K562 (cell line): ENCODE measurements at regions not wholly inside any gene's neighbourhood (a gene's known extent, or its start where the extent isn't known, plus 50 kb on each side); places are given as distances from the start of the nearest gene placed in this dataset.

ENCODE experiments used
- ATAC-seq: fragments of 200-7000 bp; cut with Tn5 transposase; 3 replicates; pipeline ENCODE4 v1.9.1; 2020; ENCODE audit warnings: moderate library complexity
- BruUV-seq: library from RNA; stranded (reverse); fragments of 400-500 nt; replicated peaks from 2 replicates; lab custom pipeline; 2021; lab: Mats Ljungman, UMichigan
- CTCF ChIA-PET: fragments of 300-600 bp; formaldehyde crosslinking; extraction: SDS; loops from one replicate; lab custom pipeline; 2021; ENCODE audit warnings: low intra/inter-chr PET ratio; lab: Yijun Ruan, JAX
- POLR2A ChIA-PET: fragments of 300-600, 350-650 bp; sonication (Branson Sonifier 250); formaldehyde crosslinking; extraction: SDS; loops from one replicate; lab custom pipeline; 2021; ENCODE audit warnings: antibody characterized with exemption, inconsistent platforms; lab: Yijun Ruan, JAX
- DNase-seq, 4 experiments: peaks; one replicate each; pipeline versions ENCODE4 v3.0.0 to v3.0.0-alpha.2; 2011 to 2018; ENCODE audit warnings: low spot score in 3 of 4, mixed read lengths in 3 of 4; ENCODE audit errors: extremely low read depth in 1 of 4
- FAIRE-seq: peaks from 2 replicates; lab custom pipeline; 2011; peaks lifted over from hg19 to GRCh38; lab: Jason Lieb, UNC
- H2AFZ ChIP-seq: 2 replicates; pipeline ENCODE4 v1.6.0; 2011; ENCODE audit warnings: low read depth, low read length, control low read depth, inconsistent platforms
- H3K27ac ChIP-seq: fragments of 200-600 bp; 3 replicates; pipeline ENCODE4 v1.8.0; 2011; ENCODE audit warnings: low read depth, mild to moderate bottlenecking, control low read depth, inconsistent platforms, low read length, moderate library complexity, mixed read lengths; ENCODE audit errors: extremely low read depth
- H3K27me3 ChIP-seq, 2 experiments: fragments of 300-600 bp in 1 of 2; 2 replicates in 1 of 2; 3 replicates in 1 of 2; pipeline versions ENCODE4 v1.6.0 to v1.8.0; 2011; ENCODE audit warnings: inconsistent platforms in 2 of 2, low read length in 2 of 2, mild to moderate bottlenecking in 1 of 2, mixed read lengths in 1 of 2, moderate library complexity in 1 of 2; ENCODE audit not compliant: control insufficient read depth in 2 of 2, insufficient read depth in 2 of 2
- H3K36me3 ChIP-seq: fragments of 300-600 bp; 3 replicates; pipeline ENCODE4 v1.8.0; 2011; ENCODE audit warnings: mild to moderate bottlenecking, low read length, inconsistent platforms; ENCODE audit not compliant: control insufficient read depth, insufficient read depth
- H3K4me1 ChIP-seq, 2 experiments: fragments of 200-600 bp in 1 of 2; replicated peaks in 1 of 2; 2 replicates in 1 of 2; 3 replicates in 1 of 2; pipeline versions ENCODE4 v1.5.1 to v1.8.0; 2011; ENCODE audit warnings: inconsistent platforms in 2 of 2, low read length in 2 of 2, mild to moderate bottlenecking in 1 of 2, mixed read lengths in 1 of 2, moderate library complexity in 1 of 2; ENCODE audit not compliant: control insufficient read depth in 2 of 2, insufficient read depth in 2 of 2
- H3K4me2 ChIP-seq: 2 replicates; pipeline ENCODE4 v1.6.1; 2011; ENCODE audit warnings: low read length, control low read depth, inconsistent platforms, mixed read lengths; ENCODE audit not compliant: insufficient read depth
- H3K4me3 ChIP-seq: fragments of 200-600 bp; sonication (generic), shearing (Covaris generic); 2 replicates; pipeline ENCODE4 v1.5.1; 2016; ENCODE audit warnings: control low read depth, inconsistent platforms
- H3K79me2 ChIP-seq: fragments of 200-600 bp; 3 replicates; pipeline ENCODE4 v1.8.0; 2011; ENCODE audit warnings: low read length, inconsistent platforms; ENCODE audit not compliant: control insufficient read depth, insufficient read depth
- H3K9ac ChIP-seq, 2 experiments: 2 replicates each; pipeline versions ENCODE4 v1.6.0 to v1.6.1; 2011; ENCODE audit warnings: low read depth in 2 of 2, low read length in 2 of 2, control low read depth in 1 of 2, inconsistent platforms in 1 of 2, mild to moderate bottlenecking in 1 of 2, mixed read lengths in 1 of 2; ENCODE audit not compliant: insufficient read depth in 1 of 2
- H3K9me1 ChIP-seq: one replicate; pipeline ENCODE4 v1.6.0; 2011; ENCODE audit warnings: inconsistent platforms, mild to moderate bottlenecking, low read length, moderate library complexity; ENCODE audit not compliant: control insufficient read depth, insufficient read depth
- H3K9me3 ChIP-seq: replicated peaks from 2 replicates; pipeline ENCODE4 v1.5.1; 2011; ENCODE audit warnings: low read depth, low read length, inconsistent platforms; ENCODE audit not compliant: control insufficient read depth, insufficient read depth
- H4K20me1 ChIP-seq: replicated peaks from 2 replicates; pipeline ENCODE4 v1.6.1; 2011; ENCODE audit warnings: low read length, inconsistent platforms, mixed read lengths; ENCODE audit not compliant: control insufficient read depth, insufficient read depth
- BCL6 ChIP-seq: fragments of 250-450 bp; sonication (Bioruptor Pico); IDR thresholded peaks from 2 replicates; pipeline ENCODE4 v1.4.0; 2020
- C11orf30 ChIP-seq: fragments of 450-650 bp; IDR thresholded peaks from 2 replicates; pipeline ENCODE4 v1.6.1; 2016; ENCODE audit warnings: low read depth, mild to moderate bottlenecking
- CAMTA2 ChIP-seq: fragments of 250-450 bp; sonication (Bioruptor Pico); conservative IDR thresholded peaks from 2 replicates; pipeline ENCODE4 v1.5.1; 2022
- CEBPG ChIP-seq, 3 experiments: fragments of 200-800 bp in 1 of 3; sonication (Bioruptor generic) in 1 of 3; sonication (generic) in 1 of 3; formaldehyde crosslinking in 1 of 3; IDR thresholded peaks in 2 of 3; conservative IDR thresholded peaks in 1 of 3; 2 replicates each; pipeline versions ENCODE4 v1.6.1 to v1.8.0; 2016 to 2022; ENCODE audit warnings: missing compliant biosample characterization in 2 of 3, missing genetic modification characterization in 2 of 3, mild to moderate bottlenecking in 1 of 3, missing genetic modification reagents in 1 of 3
- HINFP ChIP-seq: fragments of 450-650 bp; conservative IDR thresholded peaks from 2 replicates; pipeline ENCODE4 v1.6.1; 2016; ENCODE audit warnings: missing genetic modification characterization, low read depth, mild to moderate bottlenecking, control low read depth, missing compliant biosample characterization
- PHB ChIP-seq: fragments of 250-450 bp; sonication (Bioruptor Pico); IDR thresholded peaks from 2 replicates; pipeline ENCODE4 v1.5.0; 2021
- SOX6 ChIP-seq: fragments of 450-650 bp; IDR thresholded peaks from 2 replicates; pipeline ENCODE4 v1.6.1; 2014; ENCODE audit warnings: mild to moderate bottlenecking
- XRCC3 ChIP-seq: fragments of 450-650 bp; IDR thresholded peaks from 2 replicates; pipeline ENCODE4 v1.6.1; 2017; ENCODE audit warnings: mild to moderate bottlenecking, moderate library complexity
- ZNF780A ChIP-seq: fragments of 250-450 bp; sonication (Bioruptor Pico); IDR thresholded peaks from 2 replicates; pipeline ENCODE4 v1.5.0; 2021; ENCODE audit warnings: mild to moderate bottlenecking
- WGBS: fragments of 100-300 bp; shearing (Covaris generic); methylation state at CpG from one replicate; pipeline ENCODE4 v1.1.6; 2016; ENCODE audit warnings: low coverage, mixed read lengths; ENCODE audit not compliant: insufficient coverage; ENCODE audit errors: missing lambda C conversion rate; 5-methylcytosine and 5-hydroxymethylcytosine counted together
- in situ Hi-C: fragments of 300-500 bp; cut with MboI; formaldehyde crosslinking; loops from 4 replicates; pipeline ENCODE4 v1.15.0; 2018; ENCODE audit warnings: inconsistent platforms, mixed read lengths
- intact Hi-C: fragments of 100-400 bp; cut with micrococcal nuclease; formaldehyde crosslinking; loops from 2 replicates; pipeline ENCODE4 v1.14.2; 2022
- TF ChIP-seq, protein P1 (sequence below): fragments of 450-650 bp; formaldehyde crosslinking; conservative IDR thresholded peaks from 2 replicates; pipeline ENCODE4 v1.4.0; 2022; ENCODE audit warnings: mild to moderate bottlenecking, missing genetic modification characterization
- TF ChIP-seq, protein P2 (sequence below): fragments of 250-450 bp; sonication (Bioruptor Pico); IDR thresholded peaks from 2 replicates; pipeline ENCODE4 v1.5.0; 2021; ENCODE audit warnings: mild to moderate bottlenecking, borderline replicate concordance

DNA sequence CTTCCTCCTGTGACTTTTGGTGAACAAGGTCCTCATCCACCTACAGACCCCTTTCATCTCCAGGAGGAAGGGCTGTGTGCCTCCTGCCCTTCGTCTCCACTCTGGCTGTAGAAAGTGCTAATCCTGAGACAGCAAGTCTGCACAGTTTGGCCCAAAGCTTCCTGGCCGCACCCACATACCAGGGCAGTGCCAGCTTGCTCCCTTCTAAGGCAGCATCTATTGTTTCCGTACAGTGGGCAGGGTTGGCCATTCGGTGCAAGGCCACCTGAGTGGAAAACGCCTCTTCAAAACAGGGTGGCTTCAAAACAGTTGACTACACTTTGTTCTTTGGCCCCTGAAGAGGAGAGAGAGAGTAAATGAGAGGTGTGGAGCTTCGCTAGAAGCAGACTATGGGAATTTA is 134.1 kb upstream of the KLF14 start:
- TF ChIP-seq ZNF780A (CRISPR knock-in tag) (no peak), CAMTA2 (CRISPR knock-in tag) (no peak)
- no peak overlapping the region for H3K4me3 ChIP-seq
- no peaks in the 10 kb centered on the region for H3K79me2 ChIP-seq
- H3K36me3 ChIP-seq = no peaks in the 10 kb centered on the region
- in situ Hi-C loops = no loop called here
- BruUV-seq = no TSS peak
- H3K4me1 ChIP-seq = no peaks in the 10 kb centered on the region
- DNase-seq (no peak), ATAC-seq (no peak), FAIRE-seq (no peak)
- H3K9ac ChIP-seq = no peak overlapping the region
- intact Hi-C loops = no loop called here
- H3K27ac ChIP-seq = no peak overlapping the region
- no peaks in the 10 kb centered on the region for H4K20me1 ChIP-seq
- H3K4me2 ChIP-seq = no peak overlapping the region
- 0 out of 5 replicates have a peak, but pooled peaks cover 0 to 4% of the 10 kb centered on the region in 2 experiments for H3K27me3 ChIP-seq
- ChIA-PET POLR2A (interaction anchor here (2.1 kb wide), 1 partner anchor 13 kb away, joined by 5 read pairs; no protein-coding TSS in a partner anchor), CTCF (no interaction called here)
- no peaks in the 10 kb centered on the region for H3K9me3 ChIP-seq
- no peaks in the 10 kb centered on the region for H3K9me1 ChIP-seq
- 8% methylated on average over 6 of the region's 6 CpGs for WGBS
- no peak overlapping the region for H2AFZ ChIP-seq

DNA sequence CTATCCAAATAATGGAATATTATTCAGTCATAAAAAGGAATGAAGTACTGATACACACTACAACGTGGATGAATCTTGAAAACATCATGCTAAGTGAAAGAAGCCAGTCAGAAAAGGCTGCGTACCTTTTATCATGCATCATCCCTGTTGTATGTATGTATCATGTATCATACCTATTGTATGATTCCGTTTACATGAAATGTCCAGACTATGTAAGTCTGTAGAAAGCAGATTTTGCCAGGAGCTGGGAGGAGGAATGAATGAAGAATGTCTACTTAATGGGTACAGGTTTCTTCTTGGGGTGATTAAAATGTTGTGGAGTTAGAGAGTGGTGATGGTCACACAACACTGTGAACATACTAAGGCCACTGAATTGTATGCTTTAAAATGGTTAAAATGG is 135.9 kb upstream of the KLF14 start:
- H3K4me3 ChIP-seq = no peak overlapping the region
- in situ Hi-C loops = no loop called here
- intact Hi-C loops = no loop called here
- H3K4me1 ChIP-seq = no peaks in the 10 kb centered on the region
- no peak overlapping the region for H3K27ac ChIP-seq
- no peak for FAIRE-seq
- H3K9me3 ChIP-seq = no peaks in the 10 kb centered on the region
- 0 out of 5 replicates have a peak, but pooled peaks cover 0 to 4% of the 10 kb centered on the region in 2 experiments for H3K27me3 ChIP-seq
- CTCF ChIA-PET = interaction anchor here (0.6 kb wide), 1 partner anchor 643 kb away, joined by 3 read pairs; no protein-coding TSS in a partner anchor
- H2AFZ ChIP-seq = no peak overlapping the region
- no peaks in the 10 kb centered on the region for H3K36me3 ChIP-seq
- H4K20me1 ChIP-seq = no peaks in the 10 kb centered on the region
- 19% methylated on average over 3 of the region's 3 CpGs for whole genome bisulfite sequencing
- H3K9ac ChIP-seq = no peak overlapping the region
- no peak overlapping the region for H3K4me2 ChIP-seq
- POLR2A ChIA-PET = interaction anchor here (0.9 to 1.6 kb wide), 3 partner anchors 22 to 200 kb away, joined by 3 read pairs; no protein-coding TSS in a partner anchor
- no TSS peak for BruUV-seq
- H3K9me1 ChIP-seq = no peaks in the 10 kb centered on the region
- ATAC-seq = no peak
- no peak for DNase-seq
- no peaks in the 10 kb centered on the region for H3K79me2 ChIP-seq
- TF ChIP-seq, protein P1, sequence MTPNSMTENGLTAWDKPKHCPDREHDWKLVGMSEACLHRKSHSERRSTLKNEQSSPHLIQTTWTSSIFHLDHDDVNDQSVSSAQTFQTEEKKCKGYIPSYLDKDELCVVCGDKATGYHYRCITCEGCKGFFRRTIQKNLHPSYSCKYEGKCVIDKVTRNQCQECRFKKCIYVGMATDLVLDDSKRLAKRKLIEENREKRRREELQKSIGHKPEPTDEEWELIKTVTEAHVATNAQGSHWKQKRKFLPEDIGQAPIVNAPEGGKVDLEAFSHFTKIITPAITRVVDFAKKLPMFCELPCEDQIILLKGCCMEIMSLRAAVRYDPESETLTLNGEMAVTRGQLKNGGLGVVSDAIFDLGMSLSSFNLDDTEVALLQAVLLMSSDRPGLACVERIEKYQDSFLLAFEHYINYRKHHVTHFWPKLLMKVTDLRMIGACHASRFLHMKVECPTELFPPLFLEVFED (CRISPR knock-in tag) = no peak
- no peak for TF ChIP-seq C11orf30
- TF ChIP-seq XRCC3 = no peak
- no peak for TF ChIP-seq PHB (CRISPR knock-in tag)
- TF ChIP-seq, protein P2, sequence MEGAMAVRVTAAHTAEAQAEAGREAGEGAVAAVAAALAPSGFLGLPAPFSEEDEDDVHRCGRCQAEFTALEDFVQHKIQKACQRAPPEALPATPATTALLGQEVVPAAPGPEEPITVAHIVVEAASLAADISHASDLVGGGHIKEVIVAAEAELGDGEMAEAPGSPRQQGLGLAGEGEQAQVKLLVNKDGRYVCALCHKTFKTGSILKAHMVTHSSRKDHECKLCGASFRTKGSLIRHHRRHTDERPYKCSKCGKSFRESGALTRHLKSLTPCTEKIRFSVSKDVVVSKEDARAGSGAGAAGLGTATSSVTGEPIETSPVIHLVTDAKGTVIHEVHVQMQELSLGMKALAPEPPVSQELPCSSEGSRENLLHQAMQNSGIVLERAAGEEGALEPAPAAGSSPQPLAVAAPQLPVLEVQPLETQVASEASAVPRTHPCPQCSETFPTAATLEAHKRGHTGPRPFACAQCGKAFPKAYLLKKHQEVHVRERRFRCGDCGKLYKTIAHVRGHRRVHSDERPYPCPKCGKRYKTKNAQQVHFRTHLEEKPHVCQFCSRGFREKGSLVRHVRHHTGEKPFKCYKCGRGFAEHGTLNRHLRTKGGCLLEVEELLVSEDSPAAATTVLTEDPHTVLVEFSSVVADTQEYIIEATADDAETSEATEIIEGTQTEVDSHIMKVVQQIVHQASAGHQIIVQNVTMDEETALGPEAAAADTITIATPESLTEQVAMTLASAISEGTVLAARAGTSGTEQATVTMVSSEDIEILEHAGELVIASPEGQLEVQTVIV (CRISPR knock-in tag) = no peak
- no peak for TF ChIP-seq BCL6 (CRISPR knock-in tag)
- no peak for TF ChIP-seq CEBPG (CRISPR knock-in tag; IDR thresholded peaks at IDR 0.05)
- TF ChIP-seq CEBPG (tag; conservative IDR thresholded peaks at IDR 0.05 in 1 of 2, IDR thresholded peaks at IDR 0.05 in 1 of 2) = no peak
- TF ChIP-seq SOX6 = no peak
- no peak for TF ChIP-seq HINFP
